ENCODE measurements at regions not wholly inside any gene's neighbourhood (a gene's known extent, or its start where the extent isn't known, plus 50 kb on each side); places are given as distances from the start of the nearest gene placed in this dataset. TPM values are rescaled to one million over a fixed set of nuclear protein-coding genes. Genes with fewer than 3 reads are reported as not detected.

DNA sequence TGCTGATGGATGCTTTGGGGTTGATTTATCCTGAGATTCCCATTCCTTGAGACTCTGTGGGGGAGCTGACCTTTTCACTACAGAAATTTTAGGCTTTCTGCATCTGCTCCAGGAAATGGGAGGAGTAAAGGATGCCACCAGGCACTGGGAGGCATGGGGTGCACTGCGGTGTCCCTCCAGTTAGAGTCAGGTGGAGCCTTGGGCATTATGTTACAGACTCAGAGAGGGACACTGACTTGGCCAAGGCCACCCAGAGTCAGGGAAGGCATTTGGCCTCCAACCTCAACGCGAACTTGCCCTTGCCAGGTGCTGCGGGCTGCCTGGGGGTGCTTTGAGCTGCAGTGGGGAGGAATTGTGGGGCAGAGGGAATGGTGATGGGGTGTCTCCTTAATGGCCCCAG, 58.0 kb upstream of the TBX3 start:
- TF ChIP-seq, protein P1, sequence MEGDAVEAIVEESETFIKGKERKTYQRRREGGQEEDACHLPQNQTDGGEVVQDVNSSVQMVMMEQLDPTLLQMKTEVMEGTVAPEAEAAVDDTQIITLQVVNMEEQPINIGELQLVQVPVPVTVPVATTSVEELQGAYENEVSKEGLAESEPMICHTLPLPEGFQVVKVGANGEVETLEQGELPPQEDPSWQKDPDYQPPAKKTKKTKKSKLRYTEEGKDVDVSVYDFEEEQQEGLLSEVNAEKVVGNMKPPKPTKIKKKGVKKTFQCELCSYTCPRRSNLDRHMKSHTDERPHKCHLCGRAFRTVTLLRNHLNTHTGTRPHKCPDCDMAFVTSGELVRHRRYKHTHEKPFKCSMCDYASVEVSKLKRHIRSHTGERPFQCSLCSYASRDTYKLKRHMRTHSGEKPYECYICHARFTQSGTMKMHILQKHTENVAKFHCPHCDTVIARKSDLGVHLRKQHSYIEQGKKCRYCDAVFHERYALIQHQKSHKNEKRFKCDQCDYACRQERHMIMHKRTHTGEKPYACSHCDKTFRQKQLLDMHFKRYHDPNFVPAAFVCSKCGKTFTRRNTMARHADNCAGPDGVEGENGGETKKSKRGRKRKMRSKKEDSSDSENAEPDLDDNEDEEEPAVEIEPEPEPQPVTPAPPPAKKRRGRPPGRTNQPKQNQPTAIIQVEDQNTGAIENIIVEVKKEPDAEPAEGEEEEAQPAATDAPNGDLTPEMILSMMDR (IDR thresholded peaks at IDR 0.05), result no peak
- DNase-seq (ENCODE audit: low spot score) (no peak), ATAC-seq (ENCODE audit: low FRiP score) (no peak)

DNA sequence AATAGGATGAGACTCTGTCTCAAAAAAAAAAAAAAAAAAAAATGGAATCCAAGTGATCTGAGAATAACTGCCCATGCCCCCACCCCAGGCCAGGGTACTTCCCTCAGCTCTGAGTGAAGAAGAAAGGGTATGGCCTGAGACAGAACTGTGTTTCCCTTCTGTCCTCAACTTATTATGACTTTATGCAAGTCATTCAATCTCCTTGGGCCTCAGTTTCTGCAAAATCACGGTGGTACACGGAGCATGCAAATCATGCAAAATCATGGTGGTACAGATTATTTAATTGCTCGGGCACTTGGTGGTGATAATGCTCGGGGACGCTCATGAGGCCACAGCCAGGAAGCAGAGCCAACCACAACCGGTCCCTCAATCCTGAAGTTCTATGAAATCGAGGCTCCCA, 56.5 kb upstream of the TBX3 start:
- DNase-seq (ENCODE audit: low spot score) (no peak), ATAC-seq (ENCODE audit: low FRiP score) (no peak)
- TF ChIP-seq, protein P1 (IDR thresholded peaks at IDR 0.05), result no peak

DNA sequence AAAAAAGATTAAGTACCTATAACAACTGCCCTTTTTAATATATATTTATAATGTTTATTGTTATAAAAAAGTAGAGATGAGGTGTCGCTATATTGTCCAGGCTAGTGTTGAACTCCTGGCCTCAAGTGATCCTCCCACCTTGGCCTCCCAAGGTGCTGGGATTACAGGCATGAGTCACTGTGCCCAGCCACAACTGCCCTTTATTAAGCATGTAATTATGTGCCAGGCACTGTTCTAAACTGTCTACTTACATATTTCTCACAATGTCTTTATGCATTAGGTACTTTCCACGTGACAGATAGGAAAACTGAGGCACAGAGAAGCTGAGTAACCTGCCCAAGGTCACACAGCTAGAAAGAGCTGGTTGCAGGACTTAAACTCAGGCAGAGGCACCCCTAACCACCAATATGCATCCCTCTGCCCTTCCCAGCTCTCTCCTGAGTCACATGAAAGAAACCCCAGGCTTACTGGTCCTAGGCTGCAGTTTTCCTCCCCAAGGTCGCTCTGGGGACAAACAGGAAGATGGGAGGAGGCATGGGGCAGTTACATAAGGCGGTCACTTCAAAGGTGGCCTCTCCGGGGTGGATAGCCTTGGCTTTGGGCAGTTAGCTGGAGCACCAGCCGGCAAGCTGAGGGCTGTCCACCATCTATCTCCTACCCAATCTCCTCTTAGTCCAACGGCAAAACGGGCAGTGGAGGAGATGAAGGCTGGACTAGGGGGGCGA, 54.6 kb upstream of the TBX3 start:
- TF ChIP-seq, protein P1 (IDR thresholded peaks at IDR 0.05), result no peak
- DNase-seq (ENCODE audit: low spot score) (no peak), ATAC-seq (ENCODE audit: low FRiP score) (no peak)

DNA sequence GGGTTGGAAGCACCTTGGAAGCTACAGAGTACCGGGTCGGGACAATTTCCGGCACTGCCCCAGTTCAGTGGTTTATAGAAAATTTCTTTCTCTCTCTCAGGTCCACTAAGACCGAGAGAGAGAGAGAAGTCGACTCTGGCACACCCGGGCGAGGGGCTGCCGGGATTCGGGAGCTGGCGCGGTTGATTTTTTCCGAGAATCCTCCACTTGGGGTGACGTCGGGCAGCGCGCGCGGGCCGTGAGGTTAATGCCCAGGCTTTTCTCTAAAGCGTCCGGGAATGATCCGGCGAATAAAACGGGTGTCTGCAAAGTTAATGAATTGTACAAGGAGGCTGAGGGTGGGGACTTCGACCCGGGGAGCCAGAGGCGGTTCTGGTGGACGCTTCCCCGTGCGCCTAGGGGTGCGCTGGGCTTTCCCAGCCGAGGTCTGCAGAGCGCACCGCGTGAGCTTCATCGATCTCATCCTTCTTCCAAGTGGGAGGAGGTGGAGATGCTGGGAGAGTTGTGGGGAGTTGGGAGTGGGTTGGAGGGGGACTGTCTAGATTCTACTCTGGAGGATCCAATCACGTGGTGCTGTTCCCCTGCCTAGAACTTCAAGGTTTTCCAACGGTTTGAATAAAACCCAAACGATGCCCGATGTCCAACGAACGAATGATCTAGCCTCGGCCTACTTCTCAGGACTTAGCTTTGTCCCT, 51.9 kb upstream of the TBX3 start:
- TF ChIP-seq, protein P1 (IDR thresholded peaks at IDR 0.05), result no peak
- DNase-seq (ENCODE audit: low spot score) (no peak), ATAC-seq (ENCODE audit: low FRiP score) (no peak)

DNA sequence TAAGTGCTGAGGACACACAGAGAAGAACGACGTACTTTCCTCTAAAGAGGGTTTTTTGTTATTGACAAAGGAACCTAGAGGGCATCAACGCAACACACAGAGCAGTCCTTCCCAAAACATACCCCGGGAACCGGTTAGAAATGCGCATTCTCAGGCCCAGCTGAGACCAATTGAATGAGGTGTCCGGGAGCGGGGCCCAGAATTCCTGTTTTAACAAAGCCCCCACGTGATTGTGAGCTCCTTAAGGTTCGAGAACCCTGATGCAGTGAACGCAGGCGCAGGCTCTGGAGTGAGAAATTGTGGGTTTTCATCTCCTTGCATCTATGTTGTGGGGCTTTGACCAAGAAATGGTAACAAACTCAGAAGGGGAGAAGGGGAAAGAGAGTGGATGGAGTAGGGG, 51.0 kb upstream of the TBX3 start:
- TF ChIP-seq, protein P1 (IDR thresholded peaks at IDR 0.05), result no peak
- DNase-seq (ENCODE audit: low spot score) (no peak), ATAC-seq (ENCODE audit: low FRiP score) (no peak)

DNA sequence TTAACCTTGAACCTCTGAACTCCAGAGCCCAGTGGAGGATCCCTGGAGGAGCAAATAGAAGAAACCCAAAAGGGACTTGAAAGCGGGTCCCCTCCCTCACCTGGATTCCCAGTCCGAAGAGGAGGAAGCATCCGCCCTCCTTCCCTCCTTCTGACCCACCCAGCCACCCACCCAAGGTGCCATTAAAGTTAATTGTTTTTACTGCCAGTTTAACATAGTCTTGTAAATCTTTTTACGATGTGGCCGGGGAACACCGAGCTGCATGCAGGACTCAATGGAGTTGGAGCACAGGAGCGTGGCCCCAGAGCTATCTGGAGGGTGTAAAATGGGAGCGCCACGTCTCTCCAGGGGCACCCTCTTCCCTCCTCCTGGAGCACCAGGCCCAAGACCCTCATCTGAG, 49.9 kb upstream of the TBX3 start:
- no peak for DNase-seq (ENCODE audit: low spot score)
- ATAC-seq (ENCODE audit: low FRiP score), result no peak
- TF ChIP-seq, protein P1 (IDR thresholded peaks at IDR 0.05), result no peak

Small RNA genes in the stretch of these regions (small RNA-seq; reads per million reads assigned to genes)
- not detected for gene AC009804.1
- gene RF00275, result not detected
- not detected for gene RF00443
- not detected for gene RN7SL865P

Data from omental fat pad (tissue), 3 donors.